Suprapubic skin (tissue), 4 donors: ENCODE measurements at regions not wholly inside any gene's neighbourhood (a gene's known extent, or its start where the extent isn't known, plus 50 kb on each side); places are given as distances from the start of the nearest gene placed in this dataset.

Experiments used
- EP300 ChIP-seq: sonication (generic); formaldehyde crosslinking; IDR thresholded peaks from one replicate; pipeline ENCODE4 v1.6.1; 2017; ENCODE audit warnings: antibody characterized with exemption
- POLR2A ChIP-seq, 2 donors: fragments of 450-650 bp; IDR thresholded peaks; one replicate each; pipeline ENCODE4 v1.6.1; 2017; ENCODE audit warnings: antibody characterized with exemption in 2 of 2, mild to moderate bottlenecking in 2 of 2, moderate library complexity in 2 of 2
- POLR2AphosphoS5 ChIP-seq, 3 donors: sonication (generic); formaldehyde crosslinking; IDR thresholded peaks; one replicate each; pipeline ENCODE4 v1.6.1; 2017; ENCODE audit warnings: antibody characterized with exemption in 3 of 3
- TF ChIP-seq, protein P1 (sequence below), 2 donors: fragments of 200-600 bp in 1 of 2; fragments of 450-650 bp in 1 of 2; sonication (generic) in 1 of 2; IDR thresholded peaks; one replicate each; pipeline ENCODE4 v1.5.1; 2016 to 2019; ENCODE audit warnings: antibody characterized with exemption in 2 of 2, mild to moderate bottlenecking in 1 of 2, moderate library complexity in 1 of 2

DNA sequence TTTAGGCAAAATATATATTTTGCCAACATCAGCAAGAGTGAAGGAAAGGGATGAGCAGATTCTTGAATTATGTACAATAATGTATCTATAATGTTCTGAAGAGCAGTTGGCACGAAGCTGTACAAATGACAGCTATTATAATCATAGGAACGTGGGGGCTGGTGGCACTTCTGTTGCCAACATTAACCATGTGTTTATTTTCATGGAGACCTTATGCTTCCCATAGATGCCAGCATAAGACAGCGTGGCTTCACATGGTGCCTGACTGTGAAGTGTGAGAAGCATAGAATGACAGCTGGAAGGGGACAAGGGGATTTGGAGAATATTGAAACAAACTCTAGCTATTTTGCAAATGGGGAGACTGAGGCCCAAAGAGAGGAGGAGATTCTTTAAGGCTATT is 52.6 kb upstream of the ATP10B start:
- TF ChIP-seq, protein P1, sequence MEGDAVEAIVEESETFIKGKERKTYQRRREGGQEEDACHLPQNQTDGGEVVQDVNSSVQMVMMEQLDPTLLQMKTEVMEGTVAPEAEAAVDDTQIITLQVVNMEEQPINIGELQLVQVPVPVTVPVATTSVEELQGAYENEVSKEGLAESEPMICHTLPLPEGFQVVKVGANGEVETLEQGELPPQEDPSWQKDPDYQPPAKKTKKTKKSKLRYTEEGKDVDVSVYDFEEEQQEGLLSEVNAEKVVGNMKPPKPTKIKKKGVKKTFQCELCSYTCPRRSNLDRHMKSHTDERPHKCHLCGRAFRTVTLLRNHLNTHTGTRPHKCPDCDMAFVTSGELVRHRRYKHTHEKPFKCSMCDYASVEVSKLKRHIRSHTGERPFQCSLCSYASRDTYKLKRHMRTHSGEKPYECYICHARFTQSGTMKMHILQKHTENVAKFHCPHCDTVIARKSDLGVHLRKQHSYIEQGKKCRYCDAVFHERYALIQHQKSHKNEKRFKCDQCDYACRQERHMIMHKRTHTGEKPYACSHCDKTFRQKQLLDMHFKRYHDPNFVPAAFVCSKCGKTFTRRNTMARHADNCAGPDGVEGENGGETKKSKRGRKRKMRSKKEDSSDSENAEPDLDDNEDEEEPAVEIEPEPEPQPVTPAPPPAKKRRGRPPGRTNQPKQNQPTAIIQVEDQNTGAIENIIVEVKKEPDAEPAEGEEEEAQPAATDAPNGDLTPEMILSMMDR (IDR thresholded peaks at IDR 0.05), result no peak
- TF ChIP-seq POLR2A (IDR thresholded peaks at IDR 0.05) (no peak), EP300 (no peak), POLR2AphosphoS5 (IDR thresholded peaks at IDR 0.05) (no peak)
